OCI-LY7 (cell line): ENCODE measurements at regions not wholly inside any gene's neighbourhood (a gene's known extent, or its start where the extent isn't known, plus 50 kb on each side); places are given as distances from the start of the nearest gene placed in this dataset.

Experiments
- BruUV-seq: library from RNA; stranded (reverse); fragments of 400-500 nt; replicated peaks from 2 replicates; lab custom pipeline; 2021; lab: Mats Ljungman, UMichigan
- CTCF ChIA-PET: fragments of 300-600 bp; sonication (Branson Sonifier 250); formaldehyde crosslinking; loops from one replicate; lab custom pipeline; 2022; ENCODE audit warnings: antibody characterized with exemption; ENCODE audit not compliant: unreplicated experiment; lab: Charles Lee
- POLR2A ChIA-PET: fragments of 300-600 bp; sonication (Branson Sonifier 250); formaldehyde crosslinking; loops from one replicate; lab custom pipeline; 2022; ENCODE audit warnings: antibody characterized with exemption; lab: Charles Lee
- DNase-seq: peaks from one replicate; pipeline ENCODE4 v3.0.0-alpha.2; 2015; ENCODE audit warnings: low spot score
- H2AFZ ChIP-seq: fragments of 200-600 bp; sonication (generic), shearing (Covaris generic); 2 replicates; pipeline ENCODE4 v1.6.1; 2014; ENCODE audit warnings: mild to moderate bottlenecking, antibody characterized with exemption, low read length, moderate library complexity
- H3K27ac ChIP-seq: fragments of 200-600 bp; sonication (generic); 2 replicates; pipeline ENCODE4 v1.5.1; 2014; ENCODE audit warnings: mixed run types, low read depth, mild to moderate bottlenecking, moderate library complexity, low read length, inconsistent platforms; ENCODE audit not compliant: poor library complexity, severe bottlenecking
- H3K36me3 ChIP-seq: fragments of 200-600 bp; sonication (generic); 2 replicates; pipeline ENCODE4 v1.6.1; 2014; ENCODE audit warnings: mild to moderate bottlenecking, antibody characterized with exemption, low read length, moderate library complexity, mixed read lengths; ENCODE audit not compliant: insufficient read depth
- H3K4me1 ChIP-seq: fragments of 200-600 bp; sonication (generic); 2 replicates; pipeline ENCODE4 v1.5.1; 2014; ENCODE audit warnings: mild to moderate bottlenecking, low read length; ENCODE audit not compliant: insufficient read depth, poor library complexity, severe bottlenecking
- H3K4me2 ChIP-seq: fragments of 200-600 bp; sonication (generic); 2 replicates; pipeline ENCODE4 v1.6.1; 2014; ENCODE audit warnings: mild to moderate bottlenecking, low read length
- H3K4me3 ChIP-seq: fragments of 200-600 bp; sonication (generic); 2 replicates; pipeline ENCODE4 v1.5.1; 2014; ENCODE audit warnings: mild to moderate bottlenecking, low read depth, low read length; ENCODE audit not compliant: poor library complexity, severe bottlenecking
- H3K79me2 ChIP-seq: fragments of 200-600 bp; sonication (generic); 2 replicates; pipeline ENCODE4 v1.6.1; 2016; ENCODE audit warnings: low read depth, mild to moderate bottlenecking, low read length, moderate library complexity, mixed read lengths; ENCODE audit not compliant: insufficient read depth
- H3K9me2 ChIP-seq: fragments of 200-600 bp; sonication (generic); 2 replicates; pipeline ENCODE4 v1.6.1; 2016; ENCODE audit warnings: mild to moderate bottlenecking, low read length, mixed read lengths; ENCODE audit not compliant: insufficient read depth
- H3K9me3 ChIP-seq: fragments of 200-600 bp; sonication (generic); 2 replicates; pipeline ENCODE4 v1.6.1; 2014; ENCODE audit warnings: mild to moderate bottlenecking, mixed run types, low read length, mixed read lengths
- H4K20me1 ChIP-seq: fragments of 200-600 bp; sonication (generic); 2 replicates; pipeline ENCODE4 v1.6.1; 2014; ENCODE audit warnings: mild to moderate bottlenecking, antibody characterized with exemption, low read length, moderate library complexity, mixed read lengths; ENCODE audit not compliant: insufficient read depth
- CTCF ChIP-seq: fragments of 200-600 bp; sonication (generic); conservative IDR thresholded peaks from 2 replicates; pipeline ENCODE4 v1.5.1; 2014; ENCODE audit warnings: mild to moderate bottlenecking, antibody characterized with exemption, low read length, moderate library complexity, mixed read lengths
- EZH2phosphoT487 ChIP-seq: fragments of 200-600 bp; sonication (generic); IDR thresholded peaks from 2 replicates; pipeline ENCODE4 v1.6.1; 2018; ENCODE audit warnings: low read depth, borderline replicate concordance, mild to moderate bottlenecking, mixed run types, antibody characterized with exemption, low read length, moderate library complexity, mixed read lengths
- intact Hi-C: fragments of 100-400 bp; cut with micrococcal nuclease; formaldehyde crosslinking; loops from one replicate; pipeline ENCODE4 v1.10.0; 2022; ENCODE audit not compliant: unreplicated experiment

DNA sequence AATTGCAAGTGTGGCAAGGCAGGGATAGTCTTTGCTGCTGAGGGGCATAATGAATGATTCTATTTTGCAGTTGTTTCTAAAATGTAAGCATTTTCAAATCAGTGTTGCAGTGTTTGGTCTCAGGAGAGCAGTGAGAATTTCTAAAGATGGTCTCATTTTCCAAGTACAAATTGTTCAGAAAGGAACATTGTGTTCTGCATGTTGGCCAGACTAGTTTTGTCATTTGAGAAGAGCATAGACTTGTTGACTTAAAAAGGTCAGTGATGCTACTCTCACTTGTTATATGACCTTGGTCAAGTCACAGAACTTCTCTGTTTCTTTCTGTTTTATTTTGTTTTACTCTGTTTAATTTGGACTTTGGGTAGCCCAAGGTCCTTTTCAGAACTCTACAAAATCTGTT is 344.6 kb downstream of the OSTF1 start:
- POLR2A ChIA-PET, result no interaction called here
- Histone ChIP-seq H3K36me3 (no peaks in the 10 kb centered on the region), H3K79me2 (no peaks in the 10 kb centered on the region), H4K20me1 (no peaks in the 10 kb centered on the region), H3K4me3 (no peak overlapping the region), H3K4me1 (no peaks in the 10 kb centered on the region), H3K4me2 (no peak overlapping the region), H3K9me3 (no peaks in the 10 kb centered on the region), H3K27ac (no peak overlapping the region), H3K9me2 (no peaks in the 10 kb centered on the region), H2AFZ (no peak overlapping the region)
- TF ChIP-seq EZH2phosphoT487, result no peak
- no peak for DNase-seq
- intact Hi-C loops, result no loop called here
- CTCF ChIA-PET, result no interaction called here
- no TSS peak for BruUV-seq

DNA sequence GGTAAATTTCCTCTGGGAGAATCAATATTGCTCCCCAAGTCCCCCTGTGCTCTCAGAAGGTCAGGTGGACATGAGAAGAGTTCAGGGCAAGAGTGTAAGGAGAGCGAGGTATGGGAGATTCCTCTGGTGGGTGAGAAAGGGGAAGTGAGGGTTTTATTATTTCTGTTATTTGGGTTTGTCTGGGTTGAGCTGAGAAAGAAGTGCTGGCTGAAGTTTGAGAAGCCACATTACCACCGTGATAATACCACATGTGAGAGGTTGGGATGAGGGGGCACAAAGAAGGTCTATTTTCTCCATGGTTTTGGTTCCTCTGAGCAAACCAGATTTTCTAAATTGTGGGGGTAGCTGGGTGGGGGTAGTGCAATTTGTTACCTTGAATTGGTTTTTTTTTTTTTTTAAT is 350.4 kb downstream of the OSTF1 start:
- Histone ChIP-seq H3K9me2 (no peaks in the 10 kb centered on the region), H4K20me1 (no peaks in the 10 kb centered on the region), H3K36me3 (no peaks in the 10 kb centered on the region), H3K9me3 (no peaks in the 10 kb centered on the region), H3K4me3 (no peak overlapping the region), H3K4me2 (peak overlapping the region; percentile 27; the same call in 1 of the 2 replicates), H3K4me1 (no peaks in the 10 kb centered on the region), H2AFZ (no peak overlapping the region), H3K27ac (no peak overlapping the region), H3K79me2 (no peaks in the 10 kb centered on the region)
- no peak for TF ChIP-seq EZH2phosphoT487
- TF ChIP-seq CTCF, result no peak
- BruUV-seq, result no TSS peak
- ChIA-PET POLR2A (interaction anchor here (0.7 kb wide), 1 partner anchor 38 kb away, joined by 4 read pairs; no protein-coding TSS in a partner anchor), CTCF (no interaction called here)
- no peak for DNase-seq
- intact Hi-C loops, result no loop called here

- DNase-seq, result no peak
- no peaks in the 10 kb centered on the region for H3K4me1 ChIP-seq
- TF ChIP-seq CTCF (no peak), EZH2phosphoT487 (no peak)
- H3K4me2 ChIP-seq, result no peak overlapping the region
- H3K9me2 ChIP-seq, result no peaks in the 10 kb centered on the region
- no peaks in the 10 kb centered on the region for H3K79me2 ChIP-seq
- no peaks in the 10 kb centered on the region for H4K20me1 ChIP-seq
- intact Hi-C loops, result no loop called here
- CTCF ChIA-PET, result no interaction called here
- POLR2A ChIA-PET, result no interaction called here
- no peak overlapping the region for H3K27ac ChIP-seq
- H3K4me3 ChIP-seq, result no peak overlapping the region
- H3K36me3 ChIP-seq, result no peaks in the 10 kb centered on the region
- H2AFZ ChIP-seq, result no peak overlapping the region
- BruUV-seq, result no TSS peak
- no peaks in the 10 kb centered on the region for H3K9me3 ChIP-seq
These were observed 352.6 kb downstream of the OSTF1 start for GRCh38 chr9:75440914-75441313.
